Tibial nerve (tissue), 4 donors: ENCODE measurements at regions not wholly inside any gene's neighbourhood (a gene's known extent, or its start where the extent isn't known, plus 50 kb on each side); places are given as distances from the start of the nearest gene placed in this dataset.

ENCODE experiments used
- EP300 ChIP-seq, 2 donors: sonication (generic); formaldehyde crosslinking; IDR thresholded peaks; one replicate each; pipeline ENCODE4 v1.6.1; 2017; ENCODE audit warnings: antibody characterized with exemption in 2 of 2, mild to moderate bottlenecking in 1 of 2
- POLR2A ChIP-seq, 2 donors: fragments of 450-650 bp; IDR thresholded peaks; one replicate each; pipeline ENCODE4 v1.6.1; 2017; ENCODE audit warnings: antibody characterized with exemption in 2 of 2, mild to moderate bottlenecking in 2 of 2, moderate library complexity in 2 of 2
- TF ChIP-seq, protein P1 (sequence below), 5 experiments: fragments of 200-600 bp in 3 of 5; fragments of 450-650 bp in 2 of 5; sonication (generic) in 3 of 5; IDR thresholded peaks; one replicate each; pipeline ENCODE4 v1.5.1; 2016 to 2019; ENCODE audit warnings: antibody characterized with exemption in 5 of 5, mild to moderate bottlenecking in 3 of 5, moderate library complexity in 2 of 5

DNA sequence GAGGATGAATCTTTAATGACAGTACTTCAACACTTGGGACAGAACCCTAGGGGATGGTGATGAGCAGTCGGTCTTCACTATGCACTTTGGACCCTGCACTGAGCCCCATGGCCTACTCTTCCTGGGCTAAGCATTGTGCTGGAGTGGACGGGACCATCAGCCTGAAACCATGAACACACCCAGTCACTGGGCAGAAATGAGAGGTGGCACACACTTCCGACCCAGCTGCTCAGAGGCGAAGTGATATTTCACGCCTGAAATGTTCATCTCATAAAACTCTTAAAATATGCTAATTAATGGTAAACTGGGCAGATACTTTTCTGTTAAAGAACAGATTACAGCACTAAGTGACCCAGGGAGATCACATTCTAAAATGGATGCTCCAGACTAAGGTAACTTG, 150.3 kb upstream of the NDUFV2 start:
- TF ChIP-seq EP300 (IDR thresholded peaks at IDR 0.05) (no peak), POLR2A (IDR thresholded peaks at IDR 0.05) (no peak)
- TF ChIP-seq, protein P1, sequence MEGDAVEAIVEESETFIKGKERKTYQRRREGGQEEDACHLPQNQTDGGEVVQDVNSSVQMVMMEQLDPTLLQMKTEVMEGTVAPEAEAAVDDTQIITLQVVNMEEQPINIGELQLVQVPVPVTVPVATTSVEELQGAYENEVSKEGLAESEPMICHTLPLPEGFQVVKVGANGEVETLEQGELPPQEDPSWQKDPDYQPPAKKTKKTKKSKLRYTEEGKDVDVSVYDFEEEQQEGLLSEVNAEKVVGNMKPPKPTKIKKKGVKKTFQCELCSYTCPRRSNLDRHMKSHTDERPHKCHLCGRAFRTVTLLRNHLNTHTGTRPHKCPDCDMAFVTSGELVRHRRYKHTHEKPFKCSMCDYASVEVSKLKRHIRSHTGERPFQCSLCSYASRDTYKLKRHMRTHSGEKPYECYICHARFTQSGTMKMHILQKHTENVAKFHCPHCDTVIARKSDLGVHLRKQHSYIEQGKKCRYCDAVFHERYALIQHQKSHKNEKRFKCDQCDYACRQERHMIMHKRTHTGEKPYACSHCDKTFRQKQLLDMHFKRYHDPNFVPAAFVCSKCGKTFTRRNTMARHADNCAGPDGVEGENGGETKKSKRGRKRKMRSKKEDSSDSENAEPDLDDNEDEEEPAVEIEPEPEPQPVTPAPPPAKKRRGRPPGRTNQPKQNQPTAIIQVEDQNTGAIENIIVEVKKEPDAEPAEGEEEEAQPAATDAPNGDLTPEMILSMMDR (IDR thresholded peaks at IDR 0.05) = no peak
